ENCODE measurements at regions not wholly inside any gene's neighbourhood (a gene's known extent, or its start where the extent isn't known, plus 50 kb on each side); places are given as distances from the start of the nearest gene placed in this dataset.

DNA sequence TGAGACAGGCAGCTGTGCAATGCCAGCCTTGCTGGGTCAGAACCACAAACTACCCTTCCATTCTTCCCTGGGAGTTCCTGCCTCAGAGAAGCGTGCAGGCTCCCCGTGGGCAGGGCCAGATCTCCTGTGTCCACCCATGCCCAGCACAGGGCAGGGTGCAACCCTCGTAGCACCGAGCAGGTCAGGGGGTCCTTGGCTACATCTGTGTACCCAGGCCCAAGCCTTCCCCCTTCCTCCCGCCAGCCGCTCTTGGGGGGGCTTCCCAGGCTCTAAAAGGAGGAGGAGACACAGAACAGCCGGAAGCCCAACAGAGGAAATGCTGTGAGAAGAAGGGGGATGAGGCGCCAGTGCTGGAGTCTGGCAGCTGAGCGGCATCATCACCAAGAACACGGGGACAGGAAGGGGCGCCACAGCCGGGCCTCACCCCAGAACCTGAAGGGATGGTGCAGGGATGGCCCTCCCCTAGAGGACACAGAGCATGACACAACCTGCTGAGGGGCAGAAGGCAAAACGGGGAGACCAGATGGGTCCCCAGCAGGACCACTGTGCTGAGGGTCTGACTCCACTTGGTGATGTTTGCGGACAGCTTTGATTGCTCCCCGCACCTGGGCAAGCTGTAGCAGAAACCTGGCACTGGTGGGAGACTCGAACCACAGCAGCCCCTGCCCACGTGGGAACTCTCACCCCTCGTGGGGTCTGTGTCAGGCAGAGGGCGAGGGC, 233.2 kb downstream of the NPHP4 start:
- no peak for TF ChIP-seq RAD21 (IDR thresholded peaks at IDR 0.05; ENCODE audit: low read depth)
- TF ChIP-seq TEAD4 (IDR thresholded peaks at IDR 0.05) = no peak
- no peak for TF ChIP-seq CEBPB (IDR thresholded peaks at IDR 0.05)
- no peak for TF ChIP-seq EGR1 (IDR thresholded peaks at IDR 0.05)
- TF ChIP-seq TCF12 (IDR thresholded peaks at IDR 0.05; ENCODE audit: low read depth) = no peak
- TF ChIP-seq NFIC (IDR thresholded peaks at IDR 0.05) = no peak
- no peak for TF ChIP-seq CREB1 (IDR thresholded peaks at IDR 0.05; ENCODE audit: low read depth)
- TF ChIP-seq, protein P1, sequence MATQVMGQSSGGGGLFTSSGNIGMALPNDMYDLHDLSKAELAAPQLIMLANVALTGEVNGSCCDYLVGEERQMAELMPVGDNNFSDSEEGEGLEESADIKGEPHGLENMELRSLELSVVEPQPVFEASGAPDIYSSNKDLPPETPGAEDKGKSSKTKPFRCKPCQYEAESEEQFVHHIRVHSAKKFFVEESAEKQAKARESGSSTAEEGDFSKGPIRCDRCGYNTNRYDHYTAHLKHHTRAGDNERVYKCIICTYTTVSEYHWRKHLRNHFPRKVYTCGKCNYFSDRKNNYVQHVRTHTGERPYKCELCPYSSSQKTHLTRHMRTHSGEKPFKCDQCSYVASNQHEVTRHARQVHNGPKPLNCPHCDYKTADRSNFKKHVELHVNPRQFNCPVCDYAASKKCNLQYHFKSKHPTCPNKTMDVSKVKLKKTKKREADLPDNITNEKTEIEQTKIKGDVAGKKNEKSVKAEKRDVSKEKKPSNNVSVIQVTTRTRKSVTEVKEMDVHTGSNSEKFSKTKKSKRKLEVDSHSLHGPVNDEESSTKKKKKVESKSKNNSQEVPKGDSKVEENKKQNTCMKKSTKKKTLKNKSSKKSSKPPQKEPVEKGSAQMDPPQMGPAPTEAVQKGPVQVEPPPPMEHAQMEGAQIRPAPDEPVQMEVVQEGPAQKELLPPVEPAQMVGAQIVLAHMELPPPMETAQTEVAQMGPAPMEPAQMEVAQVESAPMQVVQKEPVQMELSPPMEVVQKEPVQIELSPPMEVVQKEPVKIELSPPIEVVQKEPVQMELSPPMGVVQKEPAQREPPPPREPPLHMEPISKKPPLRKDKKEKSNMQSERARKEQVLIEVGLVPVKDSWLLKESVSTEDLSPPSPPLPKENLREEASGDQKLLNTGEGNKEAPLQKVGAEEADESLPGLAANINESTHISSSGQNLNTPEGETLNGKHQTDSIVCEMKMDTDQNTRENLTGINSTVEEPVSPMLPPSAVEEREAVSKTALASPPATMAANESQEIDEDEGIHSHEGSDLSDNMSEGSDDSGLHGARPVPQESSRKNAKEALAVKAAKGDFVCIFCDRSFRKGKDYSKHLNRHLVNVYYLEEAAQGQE (IDR thresholded peaks at IDR 0.05; ENCODE audit: low read depth) = no peak
- TF ChIP-seq, protein P2, sequence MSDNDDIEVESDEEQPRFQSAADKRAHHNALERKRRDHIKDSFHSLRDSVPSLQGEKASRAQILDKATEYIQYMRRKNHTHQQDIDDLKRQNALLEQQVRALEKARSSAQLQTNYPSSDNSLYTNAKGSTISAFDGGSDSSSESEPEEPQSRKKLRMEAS (IDR thresholded peaks at IDR 0.05) = no peak
- no peak for TF ChIP-seq ZBTB7A (IDR thresholded peaks at IDR 0.05; ENCODE audit: low read depth)

DNA sequence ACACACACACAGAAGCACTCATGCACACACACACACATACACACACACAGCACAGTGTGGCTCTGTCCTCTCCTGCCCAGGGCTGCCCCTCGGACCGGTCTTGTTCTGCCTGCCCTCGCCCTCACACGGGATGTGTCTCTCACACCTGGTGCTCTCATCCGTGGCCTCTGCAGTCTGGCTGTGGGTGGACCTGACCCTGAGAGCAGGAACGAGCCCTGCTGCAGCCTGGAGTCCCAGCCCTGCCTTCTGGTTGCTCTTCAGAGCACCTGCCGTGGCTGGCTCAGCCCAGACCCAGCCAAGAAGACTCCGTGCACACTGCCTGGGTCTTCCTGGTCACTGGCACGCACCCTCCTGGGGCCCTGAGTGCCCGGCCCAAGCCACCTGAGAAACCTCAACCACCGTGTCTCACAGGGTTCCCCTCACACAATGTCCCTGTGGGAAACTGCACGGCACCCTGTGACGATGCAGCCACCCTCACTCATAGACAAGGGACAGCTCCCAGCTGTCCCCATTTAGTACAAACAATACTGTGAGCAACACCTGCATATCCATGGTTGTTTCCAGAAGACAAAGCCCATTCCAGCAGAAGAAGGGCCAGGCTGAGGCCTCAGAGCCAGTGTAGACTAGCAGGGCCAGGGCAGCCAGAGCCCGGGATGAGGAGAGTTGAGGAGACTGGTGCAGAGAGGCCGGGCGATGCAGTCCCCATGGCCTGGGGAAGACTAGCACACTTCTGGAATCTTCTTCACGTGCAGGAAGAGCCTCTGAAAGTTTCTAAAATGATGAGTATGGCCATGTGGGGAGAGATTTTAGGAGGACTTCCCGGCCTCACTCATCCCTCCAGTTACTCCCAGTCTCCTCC, 234.0 kb downstream of the NPHP4 start:
- TF ChIP-seq, protein P2 (IDR thresholded peaks at IDR 0.05) = no peak
- TF ChIP-seq, protein P3, sequence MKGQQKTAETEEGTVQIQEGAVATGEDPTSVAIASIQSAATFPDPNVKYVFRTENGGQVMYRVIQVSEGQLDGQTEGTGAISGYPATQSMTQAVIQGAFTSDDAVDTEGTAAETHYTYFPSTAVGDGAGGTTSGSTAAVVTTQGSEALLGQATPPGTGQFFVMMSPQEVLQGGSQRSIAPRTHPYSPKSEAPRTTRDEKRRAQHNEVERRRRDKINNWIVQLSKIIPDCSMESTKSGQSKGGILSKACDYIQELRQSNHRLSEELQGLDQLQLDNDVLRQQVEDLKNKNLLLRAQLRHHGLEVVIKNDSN (IDR thresholded peaks at IDR 0.05) = no peak
- TF ChIP-seq EGR1 (IDR thresholded peaks at IDR 0.05) (no peak), NFIC (IDR thresholded peaks at IDR 0.05) (no peak)

DNA sequence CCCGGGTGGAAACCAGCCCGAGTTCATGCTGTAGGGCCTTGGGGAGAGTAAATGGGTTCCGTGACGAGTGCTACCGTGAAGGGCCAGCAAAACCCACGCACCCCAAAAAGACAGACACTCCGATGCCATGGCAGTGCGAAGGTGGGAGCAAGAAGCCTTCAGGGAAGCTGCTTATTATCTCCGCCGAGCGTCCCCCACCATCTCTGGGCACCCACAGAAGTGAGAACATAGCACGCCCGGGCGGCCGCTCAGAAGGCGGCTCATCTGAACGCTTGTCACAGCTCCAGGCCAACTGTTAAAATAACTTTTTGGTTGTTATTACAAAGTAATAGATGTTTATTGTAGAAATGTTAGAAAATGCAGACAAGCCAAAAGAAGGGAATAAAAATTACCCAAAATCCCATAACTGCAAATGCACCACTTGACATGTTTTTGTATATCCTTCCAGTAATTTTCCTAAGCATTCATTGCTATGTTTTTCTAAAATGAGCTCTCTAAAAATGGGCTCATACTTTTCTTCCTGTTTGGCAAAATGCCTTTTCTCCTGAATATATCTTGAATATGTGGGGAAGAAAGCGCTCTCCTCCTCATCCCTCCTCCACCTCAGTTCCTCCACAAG, 234.9 kb downstream of the NPHP4 start:
- TF ChIP-seq, protein P1 (IDR thresholded peaks at IDR 0.05; ENCODE audit: low read depth) = no peak
- no peak for TF ChIP-seq RAD21 (IDR thresholded peaks at IDR 0.05; ENCODE audit: low read depth)
- TF ChIP-seq, protein P2 (IDR thresholded peaks at IDR 0.05) = no peak
- no peak for TF ChIP-seq EGR1 (IDR thresholded peaks at IDR 0.05)
- no peak for TF ChIP-seq EP300 (IDR thresholded peaks at IDR 0.05; ENCODE audit: borderline replicate concordance)

DNA sequence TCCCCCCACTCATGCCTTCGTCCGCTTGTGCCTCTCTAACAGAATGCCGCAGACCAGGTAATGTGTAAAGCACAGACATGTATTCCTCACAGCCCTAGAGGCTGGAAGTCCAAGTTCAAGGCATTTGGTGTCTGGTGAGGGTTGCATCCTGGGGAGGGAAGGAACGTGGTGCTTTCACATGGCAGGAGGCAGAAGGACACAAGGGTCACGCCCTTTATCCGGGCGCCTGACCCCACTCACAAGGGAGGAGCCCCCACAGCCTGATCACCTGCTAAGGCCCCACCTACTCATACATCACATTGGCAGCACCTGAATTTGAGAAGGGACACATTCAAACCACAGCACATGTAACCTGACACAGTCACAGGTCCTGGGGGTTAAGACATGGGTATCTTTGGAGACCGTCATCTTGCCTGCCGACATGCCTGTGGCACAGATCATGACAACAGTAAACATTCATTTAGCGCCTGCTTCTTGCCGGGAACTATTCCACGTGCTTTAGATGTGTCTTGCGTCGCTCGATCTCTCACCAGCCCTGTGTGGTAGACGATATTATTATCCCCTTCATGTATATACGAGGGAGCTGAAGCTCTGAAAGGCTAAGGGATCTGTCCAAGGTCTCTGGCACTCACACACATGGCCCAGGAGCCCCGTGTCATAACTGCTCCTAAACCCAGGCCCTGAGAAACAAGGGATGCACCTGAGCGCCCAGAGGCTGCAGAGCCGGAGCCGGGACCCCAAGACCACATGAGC, 235.6 kb downstream of the NPHP4 start:
- TF ChIP-seq, protein P1 (IDR thresholded peaks at IDR 0.05; ENCODE audit: low read depth) = peak; percentile 66
- no peak for TF ChIP-seq CEBPB (IDR thresholded peaks at IDR 0.05)

Data from Ishikawa (cell line).